Glutamatergic neuron (in vitro differentiated cells): ENCODE measurements at regions not wholly inside any gene's neighbourhood (a gene's known extent, or its start where the extent isn't known, plus 50 kb on each side); places are given as distances from the start of the nearest gene placed in this dataset.

Source experiments
- DNase-seq: peaks from one replicate; pipeline ENCODE4 v3.0.0; 2022
- H3K27ac Mint-ChIP-seq: one replicate; pipeline ENCODE4 v1.8.0; 2020; ENCODE audit warnings: mild to moderate bottlenecking, mixed read lengths, inconsistent platforms; ENCODE audit not compliant: unreplicated experiment
- H3K27me3 Mint-ChIP-seq: one replicate; pipeline ENCODE4 v1.8.0; 2020; ENCODE audit warnings: mild to moderate bottlenecking, moderate library complexity, mixed read lengths, inconsistent platforms; ENCODE audit not compliant: unreplicated experiment
- H3K36me3 Mint-ChIP-seq: one replicate; pipeline ENCODE4 v1.8.0; 2020; ENCODE audit warnings: mild to moderate bottlenecking, mixed read lengths, inconsistent platforms; ENCODE audit not compliant: unreplicated experiment
- H3K4me1 Mint-ChIP-seq: one replicate; pipeline ENCODE4 v1.8.0; 2020; ENCODE audit warnings: mild to moderate bottlenecking, low read depth, mixed read lengths, inconsistent platforms; ENCODE audit not compliant: unreplicated experiment
- H3K4me3 Mint-ChIP-seq: one replicate; pipeline ENCODE4 v1.8.0; 2020; ENCODE audit warnings: mild to moderate bottlenecking, mixed read lengths, inconsistent platforms; ENCODE audit not compliant: unreplicated experiment
- H3K9me3 Mint-ChIP-seq: one replicate; pipeline ENCODE4 v1.8.0; 2020; ENCODE audit warnings: mild to moderate bottlenecking, moderate library complexity, mixed read lengths, inconsistent platforms; ENCODE audit not compliant: unreplicated experiment
- TF ChIP-seq, protein P1 (sequence below): fragments of 200-600 bp; sonication (generic); IDR thresholded peaks from one replicate; pipeline ENCODE4 v1.5.0; 2021; ENCODE audit not compliant: partially characterized antibody, unreplicated experiment

DNA sequence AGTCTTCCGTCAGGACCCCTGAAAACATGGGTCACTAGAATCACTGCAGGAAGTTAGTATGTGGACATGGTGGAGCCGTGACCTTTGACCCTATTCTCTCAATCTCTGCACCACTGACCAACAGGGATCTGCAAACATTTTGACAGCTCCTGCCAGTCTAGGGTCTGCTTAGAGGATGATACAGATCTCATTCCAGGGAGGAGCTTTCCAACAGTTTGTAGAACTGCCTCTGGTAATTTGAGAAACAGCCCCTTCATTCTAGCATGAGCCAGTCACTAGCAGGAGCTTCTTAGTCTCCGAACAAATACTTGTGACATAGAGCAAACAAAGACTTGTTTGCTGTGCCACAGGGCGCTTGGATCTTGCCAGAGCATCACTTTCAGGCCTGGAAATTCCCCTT, 270.3 kb upstream of the CFAP20DC start:
- Mint-ChIP-seq H3K9me3 (no peaks in the 10 kb centered on the region), H3K4me1 (no peaks in the 10 kb centered on the region), H3K27ac (no peak overlapping the region), H3K27me3 (no peaks in the 10 kb centered on the region), H3K4me3 (no peak overlapping the region), H3K36me3 (no peaks in the 10 kb centered on the region)
- TF ChIP-seq, protein P1, sequence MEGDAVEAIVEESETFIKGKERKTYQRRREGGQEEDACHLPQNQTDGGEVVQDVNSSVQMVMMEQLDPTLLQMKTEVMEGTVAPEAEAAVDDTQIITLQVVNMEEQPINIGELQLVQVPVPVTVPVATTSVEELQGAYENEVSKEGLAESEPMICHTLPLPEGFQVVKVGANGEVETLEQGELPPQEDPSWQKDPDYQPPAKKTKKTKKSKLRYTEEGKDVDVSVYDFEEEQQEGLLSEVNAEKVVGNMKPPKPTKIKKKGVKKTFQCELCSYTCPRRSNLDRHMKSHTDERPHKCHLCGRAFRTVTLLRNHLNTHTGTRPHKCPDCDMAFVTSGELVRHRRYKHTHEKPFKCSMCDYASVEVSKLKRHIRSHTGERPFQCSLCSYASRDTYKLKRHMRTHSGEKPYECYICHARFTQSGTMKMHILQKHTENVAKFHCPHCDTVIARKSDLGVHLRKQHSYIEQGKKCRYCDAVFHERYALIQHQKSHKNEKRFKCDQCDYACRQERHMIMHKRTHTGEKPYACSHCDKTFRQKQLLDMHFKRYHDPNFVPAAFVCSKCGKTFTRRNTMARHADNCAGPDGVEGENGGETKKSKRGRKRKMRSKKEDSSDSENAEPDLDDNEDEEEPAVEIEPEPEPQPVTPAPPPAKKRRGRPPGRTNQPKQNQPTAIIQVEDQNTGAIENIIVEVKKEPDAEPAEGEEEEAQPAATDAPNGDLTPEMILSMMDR, result no peak
- no peak for DNase-seq

DNA sequence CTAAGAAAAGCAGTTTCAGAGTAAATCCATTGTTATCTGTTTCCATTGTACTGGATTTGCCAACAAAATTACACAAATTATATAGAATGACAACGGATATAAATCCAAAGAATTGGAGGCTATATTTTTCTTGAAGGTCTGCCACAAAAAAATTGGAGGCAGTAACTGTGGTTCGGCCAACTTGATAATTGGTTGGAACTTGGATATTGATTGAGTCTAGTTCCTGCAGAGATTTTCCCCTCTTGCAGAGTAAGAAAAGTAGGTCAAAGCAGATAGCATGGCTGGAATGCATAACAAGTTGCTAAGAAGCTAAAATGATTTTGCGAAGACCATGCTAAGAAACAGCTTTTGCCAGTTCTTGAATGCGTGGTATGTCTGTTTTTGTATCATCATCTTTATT, 269.6 kb upstream of the CFAP20DC start:
- H3K36me3 Mint-ChIP-seq, result no peaks in the 10 kb centered on the region
- H3K9me3 Mint-ChIP-seq, result no peaks in the 10 kb centered on the region
- H3K27ac Mint-ChIP-seq, result no peak overlapping the region
- H3K4me3 Mint-ChIP-seq, result no peak overlapping the region
- H3K4me1 Mint-ChIP-seq, result no peaks in the 10 kb centered on the region
- DNase-seq, result no peak
- no peaks in the 10 kb centered on the region for H3K27me3 Mint-ChIP-seq
- TF ChIP-seq, protein P1, result no peak

DNA sequence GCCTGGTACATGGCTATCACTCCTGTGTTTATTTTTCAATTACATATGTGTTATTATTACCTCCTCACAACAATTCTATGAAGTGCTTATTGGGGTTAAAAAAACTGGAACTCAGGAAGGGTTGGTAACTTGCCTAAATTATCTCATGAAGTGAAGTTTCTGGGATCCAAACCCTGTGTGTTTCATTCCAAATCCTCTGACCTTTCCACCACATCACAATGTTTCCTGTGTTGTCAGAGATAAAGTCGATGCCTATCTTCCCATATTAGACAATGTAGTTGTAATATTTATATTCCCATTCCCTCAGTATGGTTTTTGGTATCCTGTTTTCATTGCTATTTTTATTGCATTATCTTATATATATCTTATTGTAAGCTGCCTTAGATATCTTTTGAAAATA, 269.1 kb upstream of the CFAP20DC start:
- no peak overlapping the region for H3K27ac Mint-ChIP-seq
- peaks cover 2% of the 10 kb centered on the region for H3K4me1 Mint-ChIP-seq
- no peaks in the 10 kb centered on the region for H3K36me3 Mint-ChIP-seq
- no peak overlapping the region for H3K4me3 Mint-ChIP-seq
- no peaks in the 10 kb centered on the region for H3K27me3 Mint-ChIP-seq
- DNase-seq, result no peak
- TF ChIP-seq, protein P1, result no peak
- no peaks in the 10 kb centered on the region for H3K9me3 Mint-ChIP-seq

DNA sequence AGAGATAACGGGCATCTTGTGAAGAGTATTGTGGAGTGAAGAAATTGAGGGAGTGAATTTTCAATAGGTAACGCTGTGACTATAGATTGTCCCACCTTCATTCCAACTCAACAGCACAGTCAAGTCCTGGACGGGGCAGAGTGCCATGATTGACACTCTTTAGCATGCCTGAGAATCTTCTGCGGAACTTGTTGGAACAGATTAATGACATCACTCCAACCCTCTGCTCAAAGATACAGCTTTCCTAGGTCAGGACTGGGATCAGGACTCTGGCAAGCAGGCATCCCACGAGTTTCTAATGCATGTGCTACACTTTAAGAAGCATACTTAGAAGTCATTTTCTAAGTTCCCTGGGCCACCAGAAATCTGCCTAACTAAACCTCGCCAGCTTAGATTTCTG, 267.6 kb upstream of the CFAP20DC start:
- no peak for DNase-seq
- Mint-ChIP-seq H3K4me3 (no peak overlapping the region), H3K27ac (no peak overlapping the region), H3K27me3 (no peaks in the 10 kb centered on the region), H3K4me1 (peaks cover 2% of the 10 kb centered on the region), H3K9me3 (no peaks in the 10 kb centered on the region), H3K36me3 (no peaks in the 10 kb centered on the region)
- TF ChIP-seq, protein P1, result no peak

DNA sequence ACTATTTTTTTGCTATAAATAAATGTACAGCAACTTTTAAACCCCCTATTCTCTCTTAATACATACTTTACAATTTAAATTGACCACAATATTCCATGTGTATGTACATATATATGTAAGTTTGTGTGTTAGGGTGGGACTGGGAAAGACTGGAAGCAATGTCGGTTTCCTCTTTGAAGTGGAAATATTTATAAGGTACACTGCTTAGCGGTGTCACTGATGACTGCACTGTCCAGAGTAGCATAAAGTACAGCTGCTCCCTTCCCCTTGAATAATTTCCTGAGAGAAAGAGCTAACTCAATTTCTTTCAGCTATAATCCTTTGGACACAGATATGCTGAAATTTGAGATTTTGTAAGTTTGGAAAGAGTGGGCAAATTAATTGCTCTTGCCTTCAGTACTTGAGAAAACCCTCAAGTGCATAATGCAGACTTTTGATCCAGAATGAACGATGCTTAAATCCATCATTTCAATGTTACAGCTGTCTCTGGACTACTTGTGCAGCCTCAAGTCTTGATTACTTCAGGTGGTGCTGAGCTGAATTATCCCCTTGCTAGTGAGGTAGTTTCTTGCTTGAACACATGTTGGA, 267.0 kb upstream of the CFAP20DC start:
- no peaks in the 10 kb centered on the region for H3K9me3 Mint-ChIP-seq
- TF ChIP-seq, protein P1, result no peak
- H3K4me1 Mint-ChIP-seq, result peaks cover 2% of the 10 kb centered on the region
- no peak overlapping the region for H3K4me3 Mint-ChIP-seq
- no peak for DNase-seq
- no peaks in the 10 kb centered on the region for H3K36me3 Mint-ChIP-seq
- H3K27ac Mint-ChIP-seq, result no peak overlapping the region
- no peaks in the 10 kb centered on the region for H3K27me3 Mint-ChIP-seq
